ENCODE measurements at regions not wholly inside any gene's neighbourhood (a gene's known extent, or its start where the extent isn't known, plus 50 kb on each side); places are given as distances from the start of the nearest gene placed in this dataset.

DNA sequence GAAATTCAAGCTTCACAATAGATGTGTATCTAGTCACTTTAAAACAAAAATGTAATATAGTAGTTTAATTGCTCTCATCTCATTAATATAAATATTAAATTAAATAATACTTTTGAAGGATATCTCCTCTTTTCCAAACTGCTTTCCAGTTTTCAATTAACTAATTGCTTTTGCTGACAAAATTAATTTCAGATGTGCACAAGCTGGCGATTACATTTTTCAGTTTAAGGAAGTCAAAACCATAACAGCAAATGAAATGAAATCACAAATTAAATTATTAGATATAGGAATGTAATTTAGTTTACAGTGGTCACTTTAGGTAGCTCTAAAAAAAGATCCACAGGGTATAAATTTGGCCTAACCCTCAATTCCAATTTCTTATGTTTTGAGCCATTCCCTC lies 362.1 kb downstream of the SLC6A15 start:
- Mint-ChIP-seq H3K27ac (no peak overlapping the region), H3K36me3 (no peaks in the 10 kb centered on the region), H3K9me3 (peaks cover 0 to 5% (median 0%) of the 10 kb centered on the region in 7 donors), H3K4me3 (no peak overlapping the region), H3K4me1 (no peaks in the 10 kb centered on the region), H3K27me3 (ENCODE audit: low read depth in 3 of 3) (no peaks in the 10 kb centered on the region)
- no peaks in the 10 kb centered on the region for H3K27me3 ChIP-seq (ENCODE audit: control insufficient read depth in 2 of 2, insufficient read depth in 2 of 2, low read length in 2 of 2)
- DNase-seq, result no peak
- no peaks in the 10 kb centered on the region for H3K79me2 ChIP-seq (ENCODE audit: insufficient read depth, low read length)
- H4K20me1 ChIP-seq (ENCODE audit: insufficient read depth, low read length), result no peaks in the 10 kb centered on the region
- no CpG with 5 or more reads among the region's 1 CpG for WGBS (ENCODE audit: insufficient coverage)
- H3K4me1 ChIP-seq (ENCODE audit: control insufficient read depth in 1 of 2, insufficient read depth in 2 of 2, low read length in 2 of 2), result no peaks in the 10 kb centered on the region
- H3K4me2 ChIP-seq (replicated peaks; ENCODE audit: extremely low read depth, low read length, poor library complexity, severe bottlenecking), result no peak overlapping the region
- no peak overlapping the region for H3K27ac ChIP-seq (ENCODE audit: low read depth in 1 of 2, low read length in 2 of 2)
- H3K9ac ChIP-seq (ENCODE audit: insufficient read depth, low read length, poor library complexity, severe bottlenecking), result no peak overlapping the region
- H3K9me3 ChIP-seq (replicated peaks in 1 of 2; ENCODE audit: control insufficient read depth in 1 of 2, insufficient read depth in 1 of 2, low read length in 2 of 2), result peaks cover 0 to 10% of the 10 kb centered on the region in 2 donors
- no peak overlapping the region for H3K4me3 ChIP-seq (replicated peaks in 1 of 3; ENCODE audit: low read depth in 2 of 3, low read length in 3 of 3)
- TF ChIP-seq, protein P1, sequence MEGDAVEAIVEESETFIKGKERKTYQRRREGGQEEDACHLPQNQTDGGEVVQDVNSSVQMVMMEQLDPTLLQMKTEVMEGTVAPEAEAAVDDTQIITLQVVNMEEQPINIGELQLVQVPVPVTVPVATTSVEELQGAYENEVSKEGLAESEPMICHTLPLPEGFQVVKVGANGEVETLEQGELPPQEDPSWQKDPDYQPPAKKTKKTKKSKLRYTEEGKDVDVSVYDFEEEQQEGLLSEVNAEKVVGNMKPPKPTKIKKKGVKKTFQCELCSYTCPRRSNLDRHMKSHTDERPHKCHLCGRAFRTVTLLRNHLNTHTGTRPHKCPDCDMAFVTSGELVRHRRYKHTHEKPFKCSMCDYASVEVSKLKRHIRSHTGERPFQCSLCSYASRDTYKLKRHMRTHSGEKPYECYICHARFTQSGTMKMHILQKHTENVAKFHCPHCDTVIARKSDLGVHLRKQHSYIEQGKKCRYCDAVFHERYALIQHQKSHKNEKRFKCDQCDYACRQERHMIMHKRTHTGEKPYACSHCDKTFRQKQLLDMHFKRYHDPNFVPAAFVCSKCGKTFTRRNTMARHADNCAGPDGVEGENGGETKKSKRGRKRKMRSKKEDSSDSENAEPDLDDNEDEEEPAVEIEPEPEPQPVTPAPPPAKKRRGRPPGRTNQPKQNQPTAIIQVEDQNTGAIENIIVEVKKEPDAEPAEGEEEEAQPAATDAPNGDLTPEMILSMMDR (IDR thresholded peaks at IDR 0.05), result no peak
- no peak overlapping the region for H2AFZ ChIP-seq (ENCODE audit: insufficient read depth, low read depth, low read length, poor library complexity, severe bottlenecking)
- intact Hi-C loops (cut with micrococcal nuclease), result no loop called here
- H3K36me3 ChIP-seq (replicated peaks in 1 of 2; ENCODE audit: control insufficient read depth in 1 of 2, insufficient read depth in 2 of 2, low read length in 2 of 2), result no peaks in the 10 kb centered on the region

DNA sequence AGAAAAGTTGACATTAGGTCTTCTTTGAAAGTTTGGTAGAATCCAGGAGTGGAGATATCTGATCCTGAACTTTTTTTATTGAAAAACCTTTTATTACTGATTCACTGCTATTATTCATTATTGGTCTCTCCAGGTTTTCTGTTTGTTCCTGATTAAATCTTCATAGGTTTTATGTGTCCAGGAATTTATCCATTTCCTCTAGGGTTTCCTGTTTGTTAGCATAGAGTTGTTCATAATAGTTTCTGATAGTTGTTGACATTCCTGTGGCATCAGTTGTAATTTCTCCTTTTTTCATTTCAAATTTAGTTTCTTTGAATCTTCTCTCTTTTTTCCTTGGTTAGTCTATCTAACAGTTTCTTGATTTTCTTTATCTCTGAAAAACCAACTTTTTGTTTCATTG lies 370.3 kb downstream of the SLC6A15 start:
- H3K9me3 Mint-ChIP-seq, result peaks cover 0 to 5% (median 3%) of the 10 kb centered on the region in 7 donors
- peaks cover 0 to 11% of the 10 kb centered on the region in 2 donors for H3K9me3 ChIP-seq (replicated peaks in 1 of 2; ENCODE audit: control insufficient read depth in 1 of 2, insufficient read depth in 1 of 2, low read length in 2 of 2)
- no peaks in the 10 kb centered on the region for H3K36me3 ChIP-seq (replicated peaks in 1 of 2; ENCODE audit: control insufficient read depth in 1 of 2, insufficient read depth in 2 of 2, low read length in 2 of 2)
- no peak overlapping the region for H3K27ac Mint-ChIP-seq
- no peaks in the 10 kb centered on the region for H4K20me1 ChIP-seq (ENCODE audit: insufficient read depth, low read length)
- H3K4me3 Mint-ChIP-seq, result no peak overlapping the region
- H3K27me3 ChIP-seq (ENCODE audit: control insufficient read depth in 2 of 2, insufficient read depth in 2 of 2, low read length in 2 of 2), result no peaks in the 10 kb centered on the region
- H3K4me1 ChIP-seq (ENCODE audit: control insufficient read depth in 1 of 2, insufficient read depth in 2 of 2, low read length in 2 of 2), result no peaks in the 10 kb centered on the region
- intact Hi-C loops (cut with micrococcal nuclease), result no loop called here
- H3K27ac ChIP-seq (ENCODE audit: low read depth in 1 of 2, low read length in 2 of 2), result no peak overlapping the region
- H3K4me3 ChIP-seq (replicated peaks in 1 of 3; ENCODE audit: low read depth in 2 of 3, low read length in 3 of 3), result no peak overlapping the region
- H3K4me1 Mint-ChIP-seq, result no peaks in the 10 kb centered on the region
- no peak overlapping the region for H3K4me2 ChIP-seq (replicated peaks; ENCODE audit: extremely low read depth, low read length, poor library complexity, severe bottlenecking)
- H3K27me3 Mint-ChIP-seq (ENCODE audit: low read depth in 3 of 3), result no peaks in the 10 kb centered on the region
- no peaks in the 10 kb centered on the region for H3K36me3 Mint-ChIP-seq
- TF ChIP-seq, protein P1 (IDR thresholded peaks at IDR 0.05), result no peak
- DNase-seq, result no peak
- H3K79me2 ChIP-seq (ENCODE audit: insufficient read depth, low read length), result no peaks in the 10 kb centered on the region
- no peak overlapping the region for H2AFZ ChIP-seq (ENCODE audit: insufficient read depth, low read depth, low read length, poor library complexity, severe bottlenecking)
- no peak overlapping the region for H3K9ac ChIP-seq (ENCODE audit: insufficient read depth, low read length, poor library complexity, severe bottlenecking)

Data from CD14-positive monocyte (primary cell).